OCI-LY3 (cell line): ENCODE measurements at regions not wholly inside any gene's neighbourhood (a gene's known extent, or its start where the extent isn't known, plus 50 kb on each side); places are given as distances from the start of the nearest gene placed in this dataset.

ENCODE experiments used
- H2AFZ ChIP-seq: fragments of 200-600, 300-600 bp; shearing (Covaris generic); 2 replicates; pipeline ENCODE4 v1.6.0; 2014; ENCODE audit warnings: antibody characterized with exemption, low read depth, low read length
- H3K27ac ChIP-seq: fragments of 200-600, 300-600 bp; sonication (generic); 2 replicates; pipeline ENCODE4 v1.5.1; 2014; ENCODE audit warnings: mild to moderate bottlenecking, low read length, moderate library complexity, mixed read lengths
- H3K27me3 ChIP-seq: fragments of 200-600, 300-600 bp; sonication (generic); 2 replicates; pipeline ENCODE4 v1.6.1; 2014; ENCODE audit warnings: low read depth, low read length, mixed read lengths
- H3K36me3 ChIP-seq: fragments of 200-600, 300-600 bp; sonication (generic); replicated peaks from 2 replicates; pipeline ENCODE3; 2014; ENCODE audit warnings: low read depth, low read length, mixed read lengths
- H3K4me1 ChIP-seq: fragments of 300-600, 200-600 bp; sonication (generic); 2 replicates; pipeline ENCODE4 v1.6.1; 2014; ENCODE audit warnings: low read length, mixed read lengths
- H3K4me2 ChIP-seq: fragments of 200-600, 300-600 bp; sonication (generic); 2 replicates; pipeline ENCODE4 v1.6.1; 2014; ENCODE audit warnings: low read length, mixed read lengths
- H3K4me3 ChIP-seq: fragments of 300-600, 200-600 bp; sonication (generic); 2 replicates; pipeline ENCODE4 v1.5.1; 2014; ENCODE audit warnings: antibody characterized with exemption, mild to moderate bottlenecking, low read length, moderate library complexity
- H3K79me2 ChIP-seq: fragments of 300-600, 200-600 bp; shearing (Covaris generic); 2 replicates; pipeline ENCODE4 v1.6.1; 2014; ENCODE audit warnings: mild to moderate bottlenecking, low read length, mixed read lengths
- H3K9ac ChIP-seq: fragments of 300-600, 200-600 bp; shearing (Covaris generic); 2 replicates; pipeline ENCODE4 v1.6.0; 2014; ENCODE audit warnings: mild to moderate bottlenecking, low read length, moderate library complexity
- H3K9me3 ChIP-seq: fragments of 200-600, 300-600 bp; shearing (Covaris generic); 2 replicates; pipeline ENCODE4 v1.6.1; 2014; ENCODE audit warnings: low read length, mixed read lengths; ENCODE audit not compliant: insufficient read depth
- H4K20me1 ChIP-seq: fragments of 200-600, 300-600 bp; sonication (generic); 2 replicates; pipeline ENCODE4 v1.6.1; 2016; ENCODE audit warnings: low read length, mixed read lengths; ENCODE audit not compliant: insufficient read depth
- EZH2phosphoT487 ChIP-seq: fragments of 200-600 bp; shearing (Covaris generic); IDR thresholded peaks from 2 replicates; pipeline ENCODE4 v1.6.1; 2018; ENCODE audit warnings: antibody characterized with exemption, mixed run types, low read depth
- TF ChIP-seq, protein P1 (sequence below): fragments of 200-600, 300-600 bp; sonication (generic); IDR thresholded peaks from 2 replicates; pipeline ENCODE4 v1.5.1; 2014; ENCODE audit warnings: antibody characterized with exemption, low read length, low read depth

DNA sequence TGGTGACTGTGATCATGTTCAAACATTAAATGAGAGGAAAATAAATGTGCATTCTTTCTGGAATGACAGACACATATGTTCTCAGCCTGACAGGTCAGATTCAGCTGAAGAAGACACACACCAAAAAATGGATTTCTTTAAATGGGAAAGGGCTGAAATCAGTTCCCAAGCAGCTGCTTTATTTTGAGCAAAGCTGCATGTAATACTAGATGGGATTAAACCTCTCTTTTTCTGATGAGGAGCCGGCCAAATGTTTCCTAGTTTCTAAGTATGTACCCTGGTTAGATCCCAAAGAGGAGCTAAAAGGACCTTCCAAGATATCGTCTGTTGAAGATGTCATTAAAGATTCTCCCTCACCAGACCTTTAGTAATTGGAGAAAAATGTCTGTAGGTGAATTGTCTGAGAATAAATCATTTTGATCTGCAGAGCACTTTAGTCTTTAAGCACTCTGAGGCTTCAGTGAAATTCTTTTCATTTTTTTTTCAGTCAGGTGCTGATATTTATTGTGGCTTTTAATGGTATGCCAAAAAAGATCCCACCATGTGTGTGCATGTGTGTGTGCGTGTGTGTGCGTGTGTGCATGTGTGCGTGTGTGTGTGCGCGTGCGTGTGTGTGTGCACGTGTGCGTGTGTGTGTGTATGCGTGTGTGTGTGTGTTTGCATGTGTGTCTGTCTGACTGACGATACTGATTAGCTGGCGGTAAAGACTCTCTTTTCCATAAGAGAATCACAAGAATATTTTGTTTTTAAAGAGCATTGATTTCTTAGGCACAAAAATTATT is 175.8 kb downstream of the IRS1 start:
- Histone ChIP-seq H3K9ac (no peak overlapping the region), H2AFZ (no peak overlapping the region), H3K27me3 (no peaks in the 10 kb centered on the region), H3K36me3 (no peaks in the 10 kb centered on the region), H3K27ac (no peak overlapping the region), H3K4me1 (no peaks in the 10 kb centered on the region), H3K9me3 (no peaks in the 10 kb centered on the region), H4K20me1 (no peaks in the 10 kb centered on the region), H3K4me3 (no peak overlapping the region), H3K79me2 (no peaks in the 10 kb centered on the region), H3K4me2 (no peak overlapping the region)
- TF ChIP-seq EZH2phosphoT487 = no peak
- TF ChIP-seq, protein P1, sequence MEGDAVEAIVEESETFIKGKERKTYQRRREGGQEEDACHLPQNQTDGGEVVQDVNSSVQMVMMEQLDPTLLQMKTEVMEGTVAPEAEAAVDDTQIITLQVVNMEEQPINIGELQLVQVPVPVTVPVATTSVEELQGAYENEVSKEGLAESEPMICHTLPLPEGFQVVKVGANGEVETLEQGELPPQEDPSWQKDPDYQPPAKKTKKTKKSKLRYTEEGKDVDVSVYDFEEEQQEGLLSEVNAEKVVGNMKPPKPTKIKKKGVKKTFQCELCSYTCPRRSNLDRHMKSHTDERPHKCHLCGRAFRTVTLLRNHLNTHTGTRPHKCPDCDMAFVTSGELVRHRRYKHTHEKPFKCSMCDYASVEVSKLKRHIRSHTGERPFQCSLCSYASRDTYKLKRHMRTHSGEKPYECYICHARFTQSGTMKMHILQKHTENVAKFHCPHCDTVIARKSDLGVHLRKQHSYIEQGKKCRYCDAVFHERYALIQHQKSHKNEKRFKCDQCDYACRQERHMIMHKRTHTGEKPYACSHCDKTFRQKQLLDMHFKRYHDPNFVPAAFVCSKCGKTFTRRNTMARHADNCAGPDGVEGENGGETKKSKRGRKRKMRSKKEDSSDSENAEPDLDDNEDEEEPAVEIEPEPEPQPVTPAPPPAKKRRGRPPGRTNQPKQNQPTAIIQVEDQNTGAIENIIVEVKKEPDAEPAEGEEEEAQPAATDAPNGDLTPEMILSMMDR = no peak

DNA sequence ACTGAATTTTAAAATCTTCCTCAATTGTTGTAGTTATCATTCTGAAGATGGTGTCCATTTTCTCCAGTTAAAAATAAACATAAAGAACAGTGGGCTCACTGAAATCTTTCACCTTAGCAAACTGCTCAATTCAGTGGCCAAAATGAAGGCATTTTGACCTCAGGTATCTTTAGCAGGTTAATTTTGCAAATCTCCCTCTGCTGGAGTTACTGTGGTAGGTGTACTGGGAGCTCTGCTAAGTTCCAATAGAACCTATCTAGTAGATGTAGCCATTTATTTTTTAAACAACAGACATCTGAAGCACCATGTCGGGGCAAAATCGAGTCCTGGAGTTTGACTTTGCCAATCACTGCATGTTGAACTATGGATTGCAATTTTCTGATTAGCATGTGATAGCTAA is 177.1 kb downstream of the IRS1 start:
- Histone ChIP-seq H3K27ac (no peak overlapping the region), H2AFZ (no peak overlapping the region), H3K9me3 (no peaks in the 10 kb centered on the region), H3K4me3 (no peak overlapping the region), H3K27me3 (no peaks in the 10 kb centered on the region), H3K4me1 (no peaks in the 10 kb centered on the region), H3K4me2 (no peak overlapping the region), H3K9ac (no peak overlapping the region), H4K20me1 (no peaks in the 10 kb centered on the region), H3K36me3 (no peaks in the 10 kb centered on the region), H3K79me2 (no peaks in the 10 kb centered on the region)
- TF ChIP-seq EZH2phosphoT487 = no peak
- TF ChIP-seq, protein P1 = no peak

DNA sequence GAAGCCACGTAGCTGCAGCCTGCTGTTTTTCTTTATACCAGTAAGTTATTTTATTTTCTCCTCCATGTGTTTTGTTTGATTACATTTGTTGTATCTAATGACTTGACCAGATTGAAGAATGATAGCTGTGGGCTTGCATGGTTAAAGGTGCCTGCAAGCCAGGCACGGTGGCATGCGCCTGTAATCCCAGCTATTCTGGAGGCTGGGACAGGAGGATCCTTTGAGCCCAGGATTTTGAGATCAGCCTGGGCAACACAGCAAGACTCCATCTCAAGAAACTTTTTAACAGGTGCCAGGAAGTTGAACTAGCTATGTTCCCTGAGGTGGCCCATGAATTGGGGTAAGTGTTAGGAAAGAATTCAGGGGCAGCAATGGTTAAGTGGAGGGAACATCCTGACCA is 179.4 kb downstream of the IRS1 start:
- H3K27me3 ChIP-seq = no peaks in the 10 kb centered on the region
- H3K27ac ChIP-seq = no peak overlapping the region

DNA sequence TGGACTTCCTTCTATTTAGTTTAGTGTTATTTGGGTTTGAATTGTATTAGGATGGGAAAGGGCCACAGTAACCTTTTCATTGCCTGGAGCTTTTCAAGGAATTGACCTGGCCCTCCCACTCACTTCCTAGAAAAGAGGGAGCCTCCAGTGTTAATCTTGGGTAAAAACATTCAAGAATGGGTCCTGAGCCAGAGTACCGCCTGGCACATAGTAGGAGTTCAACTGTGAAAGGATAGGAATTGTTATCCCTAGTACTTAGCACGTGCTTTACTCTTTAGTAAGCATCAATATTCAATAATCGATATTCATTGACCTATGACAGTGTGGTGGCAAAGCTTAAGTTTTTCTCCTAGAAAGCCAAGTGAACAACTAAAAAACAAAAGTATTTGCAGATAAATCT is 179.9 kb downstream of the IRS1 start:
- H3K9me3 ChIP-seq = no peaks in the 10 kb centered on the region
- H3K27me3 ChIP-seq = no peaks in the 10 kb centered on the region
- H3K4me1 ChIP-seq = no peaks in the 10 kb centered on the region
- no peaks in the 10 kb centered on the region for H4K20me1 ChIP-seq
- no peak overlapping the region for H2AFZ ChIP-seq
- H3K4me3 ChIP-seq = no peak overlapping the region
- no peak for TF ChIP-seq EZH2phosphoT487
- TF ChIP-seq, protein P1 = no peak
- no peak overlapping the region for H3K9ac ChIP-seq
- H3K79me2 ChIP-seq = no peaks in the 10 kb centered on the region
- H3K36me3 ChIP-seq = no peaks in the 10 kb centered on the region
- no peak overlapping the region for H3K4me2 ChIP-seq
- no peak overlapping the region for H3K27ac ChIP-seq

More for the DNA sequence above, 179.4 kb downstream of the IRS1 start:
- H4K20me1 ChIP-seq = no peaks in the 10 kb centered on the region
- no peak overlapping the region for H3K4me2 ChIP-seq
- TF ChIP-seq EZH2phosphoT487 = no peak
- TF ChIP-seq, protein P1 = no peak
- H3K9me3 ChIP-seq = no peaks in the 10 kb centered on the region
- H2AFZ ChIP-seq = no peak overlapping the region
- H3K79me2 ChIP-seq = no peaks in the 10 kb centered on the region
- H3K4me1 ChIP-seq = no peaks in the 10 kb centered on the region
- H3K9ac ChIP-seq = no peak overlapping the region
- no peaks in the 10 kb centered on the region for H3K36me3 ChIP-seq
- no peak overlapping the region for H3K4me3 ChIP-seq
